Kidney epithelial cell (primary cell): ENCODE measurements at regions not wholly inside any gene's neighbourhood (a gene's known extent, or its start where the extent isn't known, plus 50 kb on each side); places are given as distances from the start of the nearest gene placed in this dataset.

Experiments
- DNase-seq: peaks from one replicate; pipeline ENCODE4 v3.0.0-alpha.2; 2010; ENCODE audit warnings: low read depth
- H3K27me3 ChIP-seq: 2 replicates; pipeline ENCODE4 v1.6.0; 2011; ENCODE audit warnings: low read length; ENCODE audit not compliant: control insufficient read depth, insufficient read depth
- H3K36me3 ChIP-seq: 2 replicates; pipeline ENCODE4 v1.5.1; 2011; ENCODE audit warnings: low read length; ENCODE audit not compliant: control insufficient read depth, insufficient read depth
- H3K4me3 ChIP-seq: 2 replicates; pipeline ENCODE4 v1.5.1; 2011; ENCODE audit warnings: low read depth, mild to moderate bottlenecking, control low read depth, low read length
- CTCF ChIP-seq: IDR thresholded peaks from 2 replicates; pipeline ENCODE4 v1.5.1; 2011; ENCODE audit warnings: mild to moderate bottlenecking, moderate library complexity, low read length, control low read depth, inconsistent platforms; ENCODE audit not compliant: insufficient read depth, poor library complexity, severe bottlenecking

GRCh38 chr16:35908942-35909341 is 2449.5 kb downstream of the TP53TG3F start:
- no peak overlapping the region for H3K4me3 ChIP-seq
- TF ChIP-seq CTCF: no peak
- DNase-seq: no peak
- H3K36me3 ChIP-seq: no peaks in the 10 kb centered on the region
- H3K27me3 ChIP-seq: no peaks in the 10 kb centered on the region

- Histone ChIP-seq H3K4me3 (no peak overlapping the region), H3K27me3 (no peaks in the 10 kb centered on the region), H3K36me3 (no peaks in the 10 kb centered on the region)
- no peak for DNase-seq
- no peak for TF ChIP-seq CTCF
These were observed 2450.0 kb downstream of the TP53TG3F start for GRCh38 chr16:35909351-35909954.

- H3K36me3 ChIP-seq: no peaks in the 10 kb centered on the region
- H3K4me3 ChIP-seq: no peak overlapping the region
- DNase-seq: no peak
- TF ChIP-seq CTCF: no peak
- H3K27me3 ChIP-seq: no peaks in the 10 kb centered on the region
These were observed 2451.0 kb downstream of the TP53TG3F start for GRCh38 chr16:35910409-35910808.

- H3K27me3 ChIP-seq: no peaks in the 10 kb centered on the region
- no peaks in the 10 kb centered on the region for H3K36me3 ChIP-seq
- no peak for TF ChIP-seq CTCF
- no peak for DNase-seq
- no peak overlapping the region for H3K4me3 ChIP-seq
These were observed 2452.5 kb downstream of the TP53TG3F start for GRCh38 chr16:35911899-35912298.

- H3K36me3 ChIP-seq: no peaks in the 10 kb centered on the region
- H3K27me3 ChIP-seq: no peaks in the 10 kb centered on the region
- no peak for TF ChIP-seq CTCF
- H3K4me3 ChIP-seq: no peak overlapping the region
- DNase-seq: no peak
These were observed 2472.3 kb downstream of the TP53TG3F start for GRCh38 chr16:35931722-35932121.
